K562 (cell line): ENCODE measurements at regions not wholly inside any gene's neighbourhood (a gene's known extent, or its start where the extent isn't known, plus 50 kb on each side); places are given as distances from the start of the nearest gene placed in this dataset.

Experiments used
- ATAC-seq: fragments of 200-7000 bp; cut with Tn5 transposase; 3 replicates; pipeline ENCODE4 v1.9.1; 2020; ENCODE audit warnings: moderate library complexity
- BruUV-seq: library from RNA; stranded (reverse); fragments of 400-500 nt; replicated peaks from 2 replicates; lab custom pipeline; 2021; lab: Mats Ljungman, UMichigan
- CTCF ChIA-PET: fragments of 300-600 bp; formaldehyde crosslinking; extraction: SDS; loops from one replicate; lab custom pipeline; 2021; ENCODE audit warnings: low intra/inter-chr PET ratio; lab: Yijun Ruan, JAX
- POLR2A ChIA-PET: fragments of 300-600, 350-650 bp; sonication (Branson Sonifier 250); formaldehyde crosslinking; extraction: SDS; loops from one replicate; lab custom pipeline; 2021; ENCODE audit warnings: antibody characterized with exemption, inconsistent platforms; lab: Yijun Ruan, JAX
- DNase-seq, 4 experiments: peaks; one replicate each; pipeline versions ENCODE4 v3.0.0 to v3.0.0-alpha.2; 2011 to 2018; ENCODE audit warnings: low spot score in 3 of 4, mixed read lengths in 3 of 4; ENCODE audit errors: extremely low read depth in 1 of 4
- FAIRE-seq: peaks from 2 replicates; lab custom pipeline; 2011; peaks lifted over from hg19 to GRCh38; lab: Jason Lieb, UNC
- H2AFZ ChIP-seq: 2 replicates; pipeline ENCODE4 v1.6.0; 2011; ENCODE audit warnings: low read depth, low read length, control low read depth, inconsistent platforms
- H3K27ac ChIP-seq: fragments of 200-600 bp; 3 replicates; pipeline ENCODE4 v1.8.0; 2011; ENCODE audit warnings: low read depth, mild to moderate bottlenecking, control low read depth, inconsistent platforms, low read length, moderate library complexity, mixed read lengths; ENCODE audit errors: extremely low read depth
- H3K27me3 ChIP-seq, 2 experiments: fragments of 300-600 bp in 1 of 2; 2 replicates in 1 of 2; 3 replicates in 1 of 2; pipeline versions ENCODE4 v1.6.0 to v1.8.0; 2011; ENCODE audit warnings: inconsistent platforms in 2 of 2, low read length in 2 of 2, mild to moderate bottlenecking in 1 of 2, mixed read lengths in 1 of 2, moderate library complexity in 1 of 2; ENCODE audit not compliant: control insufficient read depth in 2 of 2, insufficient read depth in 2 of 2
- H3K36me3 ChIP-seq: fragments of 300-600 bp; 3 replicates; pipeline ENCODE4 v1.8.0; 2011; ENCODE audit warnings: mild to moderate bottlenecking, low read length, inconsistent platforms; ENCODE audit not compliant: control insufficient read depth, insufficient read depth
- H3K4me1 ChIP-seq, 2 experiments: fragments of 200-600 bp in 1 of 2; replicated peaks in 1 of 2; 2 replicates in 1 of 2; 3 replicates in 1 of 2; pipeline versions ENCODE4 v1.5.1 to v1.8.0; 2011; ENCODE audit warnings: inconsistent platforms in 2 of 2, low read length in 2 of 2, mild to moderate bottlenecking in 1 of 2, mixed read lengths in 1 of 2, moderate library complexity in 1 of 2; ENCODE audit not compliant: control insufficient read depth in 2 of 2, insufficient read depth in 2 of 2
- H3K4me2 ChIP-seq: 2 replicates; pipeline ENCODE4 v1.6.1; 2011; ENCODE audit warnings: low read length, control low read depth, inconsistent platforms, mixed read lengths; ENCODE audit not compliant: insufficient read depth
- H3K4me3 ChIP-seq: fragments of 200-600 bp; sonication (generic), shearing (Covaris generic); 2 replicates; pipeline ENCODE4 v1.5.1; 2016; ENCODE audit warnings: control low read depth, inconsistent platforms
- H3K79me2 ChIP-seq: fragments of 200-600 bp; 3 replicates; pipeline ENCODE4 v1.8.0; 2011; ENCODE audit warnings: low read length, inconsistent platforms; ENCODE audit not compliant: control insufficient read depth, insufficient read depth
- H3K9ac ChIP-seq, 2 experiments: 2 replicates each; pipeline versions ENCODE4 v1.6.0 to v1.6.1; 2011; ENCODE audit warnings: low read depth in 2 of 2, low read length in 2 of 2, control low read depth in 1 of 2, inconsistent platforms in 1 of 2, mild to moderate bottlenecking in 1 of 2, mixed read lengths in 1 of 2; ENCODE audit not compliant: insufficient read depth in 1 of 2
- H3K9me1 ChIP-seq: one replicate; pipeline ENCODE4 v1.6.0; 2011; ENCODE audit warnings: inconsistent platforms, mild to moderate bottlenecking, low read length, moderate library complexity; ENCODE audit not compliant: control insufficient read depth, insufficient read depth
- H3K9me3 ChIP-seq: replicated peaks from 2 replicates; pipeline ENCODE4 v1.5.1; 2011; ENCODE audit warnings: low read depth, low read length, inconsistent platforms; ENCODE audit not compliant: control insufficient read depth, insufficient read depth
- H4K20me1 ChIP-seq: replicated peaks from 2 replicates; pipeline ENCODE4 v1.6.1; 2011; ENCODE audit warnings: low read length, inconsistent platforms, mixed read lengths; ENCODE audit not compliant: control insufficient read depth, insufficient read depth
- ARID4B ChIP-seq: sonication (generic); formaldehyde crosslinking; IDR thresholded peaks from 2 replicates; pipeline ENCODE4 v1.8.0; 2022; ENCODE audit warnings: mild to moderate bottlenecking, missing genetic modification reagents
- BCLAF1 ChIP-seq, 2 experiments: fragments of 450-650 bp in 1 of 2; IDR thresholded peaks; 2 replicates each; pipeline ENCODE4 v1.6.1; 2011 to 2017; ENCODE audit warnings: low read depth in 2 of 2, antibody characterized with exemption in 1 of 2, borderline replicate concordance in 1 of 2, low read length in 1 of 2, mild to moderate bottlenecking in 1 of 2, mixed read lengths in 1 of 2; ENCODE audit not compliant: control insufficient read depth in 1 of 2
- CBFA2T2 ChIP-seq: fragments of 450-650 bp; conservative IDR thresholded peaks from 2 replicates; pipeline ENCODE4 v1.6.1; 2017; ENCODE audit warnings: mild to moderate bottlenecking
- FOS ChIP-seq: IDR thresholded peaks from 3 replicates; pipeline ENCODE4 v1.6.1; 2011; ENCODE audit not compliant: insufficient read length; ENCODE audit errors: extremely low read depth
- FOSL1 ChIP-seq: fragments of 200-800 bp; sonication (Bioruptor generic); conservative IDR thresholded peaks from 2 replicates; pipeline ENCODE4 v1.6.1; 2016; ENCODE audit warnings: missing genetic modification characterization, missing compliant biosample characterization
- GATA2 ChIP-seq: sonication (generic); formaldehyde crosslinking; IDR thresholded peaks from 2 replicates; pipeline ENCODE4 v1.4.0; 2020; ENCODE audit warnings: mild to moderate bottlenecking, missing genetic modification reagents
- MTA1 ChIP-seq: fragments of 450-650 bp; IDR thresholded peaks from 2 replicates; pipeline ENCODE4 v1.6.1; 2017; ENCODE audit warnings: borderline replicate concordance
- NRF1 ChIP-seq, 2 experiments: fragments of 450-650 bp; IDR thresholded peaks in 1 of 2; conservative IDR thresholded peaks in 1 of 2; 2 replicates each; pipeline ENCODE4 v1.6.1; 2014; ENCODE audit warnings: mild to moderate bottlenecking in 2 of 2
- PCBP2 ChIP-seq: fragments of 200-400 bp; formaldehyde crosslinking; IDR thresholded peaks from 2 replicates; pipeline ENCODE4 v1.6.1; 2018; ENCODE audit warnings: low read length, low read depth, mild to moderate bottlenecking, moderate library complexity; ENCODE audit not compliant: poor library complexity, severe bottlenecking
- RNF2 ChIP-seq: sonication (generic); IDR thresholded peaks from 2 replicates; pipeline ENCODE4 v1.6.1; 2016
- SETDB1 ChIP-seq: IDR thresholded peaks from one replicate; pipeline ENCODE4 v1.6.1; 2012; ENCODE audit warnings: low read length, control low read depth, inconsistent platforms
- SMC3 ChIP-seq: conservative IDR thresholded peaks from 2 replicates; pipeline ENCODE4 v1.6.1; 2011; ENCODE audit warnings: low read depth, low read length, improper control_type of control experiment; ENCODE audit not compliant: insufficient read depth
- TCF7L2 ChIP-seq: fragments of 150-350 bp; IDR thresholded peaks from 2 replicates; pipeline ENCODE4 v1.6.1; 2016; ENCODE audit warnings: low read depth, mild to moderate bottlenecking, low read length, moderate library complexity
- TSC22D4 ChIP-seq: fragments of 450-650 bp; IDR thresholded peaks from 2 replicates; pipeline ENCODE4 v1.6.1; 2016; ENCODE audit warnings: missing genetic modification characterization, missing biosample characterization, control low read depth
- ZNF174 ChIP-seq: fragments of 250-450 bp; sonication (Bioruptor Pico); IDR thresholded peaks from 2 replicates; pipeline ENCODE4 v1.4.0; 2020; ENCODE audit warnings: mild to moderate bottlenecking
- ZNF274 ChIP-seq: IDR thresholded peaks from 2 replicates; pipeline ENCODE4 v1.6.1; 2011; ENCODE audit warnings: low read depth, mild to moderate bottlenecking, low read length, moderate library complexity, borderline replicate concordance
- ZNF830 ChIP-seq: fragments of 250-450 bp; sonication (Bioruptor Pico); IDR thresholded peaks from 2 replicates; pipeline ENCODE4 v1.5.0; 2021; ENCODE audit warnings: mild to moderate bottlenecking
- WGBS: fragments of 100-300 bp; shearing (Covaris generic); methylation state at CpG from one replicate; pipeline ENCODE4 v1.1.6; 2016; ENCODE audit warnings: low coverage, mixed read lengths; ENCODE audit not compliant: insufficient coverage; ENCODE audit errors: missing lambda C conversion rate; 5-methylcytosine and 5-hydroxymethylcytosine counted together
- in situ Hi-C: fragments of 300-500 bp; cut with MboI; formaldehyde crosslinking; loops from 4 replicates; pipeline ENCODE4 v1.15.0; 2018; ENCODE audit warnings: inconsistent platforms, mixed read lengths
- intact Hi-C: fragments of 100-400 bp; cut with micrococcal nuclease; formaldehyde crosslinking; loops from 2 replicates; pipeline ENCODE4 v1.14.2; 2022

GRCh38 chr18:29512761-29513160 lies 1335.8 kb upstream of the CDH2 start:
- no peak overlapping the region for H3K9ac ChIP-seq
- no peak overlapping the region for H2AFZ ChIP-seq
- 3% methylated on average over 3 of the region's 3 CpGs for WGBS
- CTCF ChIA-PET = no interaction called here
- no peaks in the 10 kb centered on the region for H3K79me2 ChIP-seq
- no peaks in the 10 kb centered on the region for H3K9me1 ChIP-seq
- no peak for FAIRE-seq
- in situ Hi-C loops = no loop called here
- H3K4me3 ChIP-seq = no peak overlapping the region
- TF ChIP-seq RNF2 (no peak), SETDB1 (no peak), GATA2 (CRISPR knock-in tag) (no peak), CBFA2T2 (no peak), MTA1 (no peak), NRF1 (conservative IDR thresholded peaks at IDR 0.05 in 1 of 2, IDR thresholded peaks at IDR 0.05 in 1 of 2) (no peak), PCBP2 (no peak), BCLAF1 (IDR thresholded peaks at IDR 0.05; ENCODE audit: borderline replicate concordance in 1 of 2, control insufficient read depth in 1 of 2, low read depth in 2 of 2, low read length in 1 of 2) (no peak), ZNF174 (CRISPR knock-in tag) (no peak), ZNF830 (CRISPR knock-in tag) (no peak), FOS (no peak), FOSL1 (tag) (no peak), TSC22D4 (tag) (no peak), SMC3 (no peak), ZNF274 (no peak), ARID4B (CRISPR knock-in tag) (no peak), TCF7L2 (no peak)
- TF ChIP-seq, all 486 proteins: peak for 0
- intact Hi-C loops = no loop called here
- no peaks in the 10 kb centered on the region for H4K20me1 ChIP-seq
- no peak overlapping the region for H3K27ac ChIP-seq
- no peaks in the 10 kb centered on the region for H3K27me3 ChIP-seq
- DNase-seq = no peak
- no peak for ATAC-seq
- no TSS peak for BruUV-seq
- no peaks in the 10 kb centered on the region for H3K9me3 ChIP-seq
- no peak overlapping the region for H3K4me2 ChIP-seq
- no peaks in the 10 kb centered on the region for H3K36me3 ChIP-seq
- no peaks in the 10 kb centered on the region for H3K4me1 ChIP-seq
- POLR2A ChIA-PET = no interaction called here
